ENCODE measurements at regions not wholly inside any gene's neighbourhood (a gene's known extent, or its start where the extent isn't known, plus 50 kb on each side); places are given as distances from the start of the nearest gene placed in this dataset.
"Not testable (repeated sequence)": the region's sequence is repeated elsewhere in the genome, so short reads cannot be mapped to it uniquely, and the experiment has no call there.

DNA sequence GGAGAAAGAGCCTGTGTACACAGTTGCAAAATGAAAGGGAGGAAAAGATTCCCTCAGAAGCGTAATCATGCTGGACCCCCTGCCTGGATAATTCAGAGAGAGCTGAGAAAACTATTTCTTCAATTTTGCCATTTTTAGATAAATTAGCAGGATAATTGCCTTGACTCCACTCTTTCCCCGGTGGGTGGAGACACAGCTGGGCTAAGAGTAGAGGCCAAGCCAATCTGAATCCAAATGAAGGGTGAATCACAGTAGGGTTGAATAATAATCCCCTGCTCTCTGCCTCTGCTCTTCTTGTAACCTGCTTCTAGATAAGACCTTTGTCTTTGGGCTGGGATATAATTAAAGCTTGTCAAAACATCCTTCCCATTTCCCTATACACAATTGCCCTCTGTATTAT lies 150.1 kb downstream of the CAPZA3 start:
- TF ChIP-seq, protein P1, sequence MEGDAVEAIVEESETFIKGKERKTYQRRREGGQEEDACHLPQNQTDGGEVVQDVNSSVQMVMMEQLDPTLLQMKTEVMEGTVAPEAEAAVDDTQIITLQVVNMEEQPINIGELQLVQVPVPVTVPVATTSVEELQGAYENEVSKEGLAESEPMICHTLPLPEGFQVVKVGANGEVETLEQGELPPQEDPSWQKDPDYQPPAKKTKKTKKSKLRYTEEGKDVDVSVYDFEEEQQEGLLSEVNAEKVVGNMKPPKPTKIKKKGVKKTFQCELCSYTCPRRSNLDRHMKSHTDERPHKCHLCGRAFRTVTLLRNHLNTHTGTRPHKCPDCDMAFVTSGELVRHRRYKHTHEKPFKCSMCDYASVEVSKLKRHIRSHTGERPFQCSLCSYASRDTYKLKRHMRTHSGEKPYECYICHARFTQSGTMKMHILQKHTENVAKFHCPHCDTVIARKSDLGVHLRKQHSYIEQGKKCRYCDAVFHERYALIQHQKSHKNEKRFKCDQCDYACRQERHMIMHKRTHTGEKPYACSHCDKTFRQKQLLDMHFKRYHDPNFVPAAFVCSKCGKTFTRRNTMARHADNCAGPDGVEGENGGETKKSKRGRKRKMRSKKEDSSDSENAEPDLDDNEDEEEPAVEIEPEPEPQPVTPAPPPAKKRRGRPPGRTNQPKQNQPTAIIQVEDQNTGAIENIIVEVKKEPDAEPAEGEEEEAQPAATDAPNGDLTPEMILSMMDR (IDR thresholded peaks at IDR 0.05; ENCODE audit: control extremely low read depth, extremely low read depth, low read depth, missing control alignments), result no peak
- no peak for DNase-seq (ENCODE audit: extremely low spot score)
- ChIA-PET POLR2A (no interaction called here), CTCF (interaction anchor here (1.0 kb wide), 1 partner anchor 12 kb away, joined by 3 read pairs; no protein-coding TSS in a partner anchor)

DNA sequence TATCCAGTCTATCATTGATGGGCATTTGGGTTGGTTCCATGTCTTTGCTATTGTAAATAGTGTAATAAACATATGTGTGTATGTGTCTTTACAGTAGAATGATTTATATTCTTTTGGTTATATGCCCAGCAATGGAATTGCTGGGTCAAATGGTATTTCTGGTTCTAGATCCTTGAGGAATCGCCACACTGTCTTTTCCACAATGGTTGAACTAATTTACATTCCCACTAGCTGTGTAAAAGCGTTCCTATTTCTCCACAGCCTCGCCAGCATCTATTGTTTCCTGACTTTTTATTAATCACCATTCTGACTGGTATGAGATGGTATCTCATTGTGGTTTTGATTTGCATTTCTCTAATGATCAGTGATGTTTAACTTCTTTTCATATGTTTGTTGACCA lies 152.7 kb downstream of the CAPZA3 start:
- DNase-seq (ENCODE audit: extremely low spot score); POLR2A ChIA-PET: not testable (repeated sequence)
- CTCF ChIA-PET, result interaction anchor here (1.1 kb wide), 1 partner anchor 13 kb away, joined by 3 read pairs; no protein-coding TSS in a partner anchor

DNA sequence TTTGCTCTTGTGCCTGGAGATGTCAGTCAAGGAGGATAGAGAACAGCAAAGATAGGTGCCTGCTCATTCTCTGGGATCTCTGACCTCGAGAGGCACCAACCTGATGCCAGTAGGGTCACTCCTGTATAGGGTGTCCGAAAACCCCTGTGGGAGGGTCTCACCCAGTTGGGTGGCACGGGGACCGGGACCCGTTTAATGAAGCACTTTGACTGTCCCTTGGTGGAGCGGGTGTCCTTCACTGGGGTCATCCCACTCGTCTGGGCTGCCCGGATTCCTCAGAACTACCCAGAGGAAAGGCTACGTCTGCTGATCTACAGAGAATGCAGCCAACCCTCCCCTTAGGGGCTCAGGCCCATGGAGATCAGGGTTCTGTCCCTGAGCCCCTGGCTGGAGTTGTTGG lies 157.6 kb downstream of the CAPZA3 start:
- DNase-seq (ENCODE audit: extremely low spot score), result no peak
- TF ChIP-seq, protein P1 (IDR thresholded peaks at IDR 0.05; ENCODE audit: control extremely low read depth, extremely low read depth, low read depth, missing control alignments), result no peak
- ChIA-PET CTCF (no interaction called here), POLR2A (no interaction called here)

DNA sequence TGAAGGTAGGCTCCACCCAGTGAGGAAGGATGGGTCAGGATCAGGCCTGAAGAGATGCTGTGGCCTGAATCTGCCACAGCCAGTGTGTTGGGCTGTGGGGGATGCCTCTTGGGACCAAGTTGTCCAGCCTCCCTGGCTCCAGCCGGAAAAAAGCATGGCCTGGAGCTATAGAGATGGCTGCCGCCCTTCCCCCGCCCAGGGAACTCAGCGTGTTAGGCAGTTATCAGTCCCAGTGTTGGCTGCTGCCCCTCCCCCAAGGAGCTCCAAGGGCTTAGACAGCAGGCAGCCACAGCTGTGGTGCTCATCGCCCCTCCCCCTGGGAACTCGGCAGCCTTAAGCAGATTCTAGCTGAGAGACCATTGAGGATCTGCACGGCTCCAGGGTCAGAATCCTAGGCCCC lies 158.0 kb downstream of the CAPZA3 start:
- CTCF ChIA-PET, result no interaction called here
- POLR2A ChIA-PET, result no interaction called here
- TF ChIP-seq, protein P1 (IDR thresholded peaks at IDR 0.05; ENCODE audit: control extremely low read depth, extremely low read depth, low read depth, missing control alignments), result no peak
- DNase-seq (ENCODE audit: extremely low spot score), result no peak

DNA sequence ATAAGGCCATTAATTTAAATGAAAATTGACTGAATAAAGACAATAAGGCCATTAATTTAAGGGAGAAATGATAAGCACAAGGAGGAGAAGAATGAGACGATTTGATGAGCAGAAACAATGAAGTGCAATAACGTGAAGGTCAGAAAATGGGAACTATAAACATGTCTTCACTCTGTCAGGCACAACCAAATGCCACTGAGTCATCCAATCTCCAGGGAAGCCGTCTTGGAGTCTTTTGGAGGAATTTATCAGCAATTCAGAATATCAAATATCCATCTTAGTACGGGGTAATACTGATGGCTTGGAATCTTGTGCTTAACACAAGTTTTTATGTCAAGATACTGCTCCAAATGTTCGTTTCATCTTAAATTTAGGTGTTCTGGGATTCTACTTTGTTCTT lies 159.9 kb downstream of the CAPZA3 start:
- CTCF ChIA-PET, result no interaction called here
- TF ChIP-seq, protein P1 (IDR thresholded peaks at IDR 0.05; ENCODE audit: control extremely low read depth, extremely low read depth, low read depth, missing control alignments), result no peak
- no peak for DNase-seq (ENCODE audit: extremely low spot score)
- POLR2A ChIA-PET, result no interaction called here

DNA sequence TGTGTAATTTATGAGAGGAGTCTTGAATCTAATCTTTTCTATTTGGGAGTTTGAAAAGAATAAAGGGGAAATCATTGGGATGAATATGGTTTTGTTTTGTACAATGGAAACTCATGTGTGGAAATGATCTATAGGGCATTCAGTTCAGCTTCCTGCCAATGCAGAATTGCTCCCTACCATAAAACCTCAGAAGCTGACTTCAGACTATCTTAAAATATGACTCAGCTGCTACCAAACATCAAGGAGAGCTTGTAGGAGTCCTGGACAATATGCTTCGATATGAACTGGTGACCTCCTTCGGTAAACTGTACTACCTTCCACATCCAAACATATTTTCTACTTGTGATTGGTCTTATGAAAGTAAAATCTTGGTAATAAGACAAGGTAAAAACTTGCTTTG lies 160.6 kb downstream of the CAPZA3 start:
- CTCF ChIA-PET, result no interaction called here
- DNase-seq (ENCODE audit: extremely low spot score), result no peak
- POLR2A ChIA-PET, result no interaction called here
- TF ChIP-seq, protein P1 (IDR thresholded peaks at IDR 0.05; ENCODE audit: control extremely low read depth, extremely low read depth, low read depth, missing control alignments), result no peak

DNA sequence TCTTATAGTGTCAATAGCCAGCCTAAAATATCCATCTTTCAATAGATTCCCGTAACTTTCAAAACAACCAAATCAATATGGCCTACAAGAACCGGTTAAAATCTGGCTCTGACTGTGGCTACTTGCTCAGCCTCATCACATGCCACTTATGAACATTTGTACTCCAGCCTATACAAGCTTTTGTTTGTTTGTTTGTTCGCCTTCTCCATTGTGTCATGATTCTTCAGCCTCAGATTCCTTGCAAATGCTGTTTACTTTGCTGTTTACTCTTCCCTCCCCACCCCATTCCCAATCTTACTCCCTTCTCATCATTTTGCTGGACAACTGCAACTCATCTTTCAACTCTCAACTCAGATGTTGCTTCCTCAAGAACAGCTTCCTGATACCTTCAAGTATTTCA lies 161.2 kb downstream of the CAPZA3 start:
- TF ChIP-seq, protein P1 (IDR thresholded peaks at IDR 0.05; ENCODE audit: control extremely low read depth, extremely low read depth, low read depth, missing control alignments), result no peak
- DNase-seq (ENCODE audit: extremely low spot score), result no peak
- ChIA-PET POLR2A (no interaction called here), CTCF (interaction anchor here (1.5 kb wide), 1 partner anchor 10 kb away, joined by 4 read pairs; no protein-coding TSS in a partner anchor)
